ENCODE measurements at regions not wholly inside any gene's neighbourhood (a gene's known extent, or its start where the extent isn't known, plus 50 kb on each side); places are given as distances from the start of the nearest gene placed in this dataset.

DNA sequence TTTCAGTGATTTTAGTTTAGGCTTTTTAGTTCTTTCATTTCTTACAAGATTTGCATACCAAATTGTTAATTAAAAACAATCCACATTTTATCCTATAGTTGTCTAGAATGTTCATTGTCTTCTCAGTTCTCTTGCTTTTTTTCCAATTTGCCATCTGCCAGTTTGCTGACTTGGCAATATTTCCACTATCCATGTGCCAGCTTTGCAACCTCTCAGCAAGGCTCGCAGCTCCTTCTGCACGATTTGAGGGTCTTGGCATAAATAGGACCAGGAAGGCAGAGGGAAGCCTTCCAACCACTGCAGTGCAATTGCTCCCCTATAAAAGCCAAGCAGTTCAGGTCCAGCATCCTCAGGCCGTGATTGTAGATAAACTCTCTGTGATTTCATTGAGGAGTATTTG, 306.8 kb upstream of the FMN2 start:
- DNase-seq = no peak

DNA sequence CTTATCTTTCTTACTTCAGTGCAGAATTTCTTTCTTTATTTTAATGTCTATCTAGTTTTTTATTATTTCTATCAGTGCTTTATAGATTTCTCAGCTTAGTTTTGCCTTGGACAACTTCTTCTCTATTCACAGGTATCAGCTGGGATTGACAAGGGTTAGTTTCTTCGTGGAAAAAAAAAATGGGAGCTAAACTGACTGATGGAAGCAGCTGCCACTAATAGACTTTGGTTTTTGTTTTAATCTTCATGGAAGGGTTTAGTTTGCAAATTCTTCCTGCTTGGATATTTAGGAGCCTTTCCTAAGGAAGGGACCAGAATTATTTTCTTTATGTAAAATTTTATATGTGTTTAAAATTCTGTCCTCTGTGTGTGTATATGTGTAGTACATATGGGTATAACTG, 306.1 kb upstream of the FMN2 start:
- DNase-seq = no peak

DNA sequence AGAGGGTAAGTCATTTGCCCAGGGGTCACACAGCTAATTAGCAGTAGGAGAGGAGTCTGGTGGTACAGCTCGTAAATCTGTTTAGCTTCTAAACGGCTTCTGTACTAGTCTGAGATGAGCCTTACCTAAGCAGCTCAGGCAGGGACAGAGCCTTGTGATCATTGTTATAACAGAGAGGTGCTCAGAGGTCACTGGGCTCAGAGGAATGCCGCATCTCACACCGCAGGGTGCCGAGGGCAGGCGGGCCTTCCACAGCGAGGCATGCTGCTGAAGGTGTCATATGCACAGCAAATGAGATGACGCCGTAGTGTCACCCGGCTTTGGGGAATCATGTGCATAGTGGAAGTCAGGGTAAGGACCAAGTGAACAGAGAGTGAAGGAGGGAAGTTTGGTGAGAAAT, 305.2 kb upstream of the FMN2 start:
- DNase-seq = no peak

DNA sequence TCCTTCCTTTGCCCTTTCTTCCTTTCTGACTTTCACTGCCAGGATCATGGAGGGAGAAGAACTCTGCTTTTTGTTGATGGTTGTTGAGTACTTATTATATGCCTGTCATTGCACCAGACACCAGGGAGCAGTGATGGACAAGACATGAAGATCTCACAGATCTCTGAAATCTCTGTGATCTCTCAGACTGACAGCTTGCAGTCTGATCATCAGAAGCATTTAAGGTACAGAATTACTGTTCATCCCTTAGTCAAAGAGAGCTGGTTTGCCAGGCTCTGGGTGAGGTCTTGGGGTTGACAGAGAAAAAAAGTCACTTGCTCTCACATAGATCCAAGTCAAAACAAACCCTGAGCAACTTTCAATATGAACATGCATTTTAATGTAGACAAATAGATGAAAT, 299.5 kb upstream of the FMN2 start:
- no peak for DNase-seq

DNA sequence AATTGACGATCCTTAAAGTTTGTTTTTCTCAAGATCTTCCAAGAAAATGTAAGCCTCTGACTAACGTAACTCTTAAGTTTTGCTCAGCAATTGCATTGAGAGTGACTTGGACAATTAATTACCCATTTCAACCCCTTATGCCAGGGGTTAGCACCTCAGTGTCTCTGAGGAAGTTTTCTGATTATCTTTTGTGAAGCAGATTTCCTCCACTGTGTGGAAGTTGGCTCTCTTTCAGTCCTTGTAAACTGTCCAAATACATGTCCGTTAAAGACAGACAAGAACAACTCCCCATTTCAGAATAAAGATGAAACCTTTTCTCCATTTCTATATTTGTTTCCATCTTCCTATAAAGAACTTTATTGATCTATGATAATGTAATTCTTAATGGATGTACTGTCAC, 296.4 kb upstream of the FMN2 start:
- no peak for DNase-seq

DNA sequence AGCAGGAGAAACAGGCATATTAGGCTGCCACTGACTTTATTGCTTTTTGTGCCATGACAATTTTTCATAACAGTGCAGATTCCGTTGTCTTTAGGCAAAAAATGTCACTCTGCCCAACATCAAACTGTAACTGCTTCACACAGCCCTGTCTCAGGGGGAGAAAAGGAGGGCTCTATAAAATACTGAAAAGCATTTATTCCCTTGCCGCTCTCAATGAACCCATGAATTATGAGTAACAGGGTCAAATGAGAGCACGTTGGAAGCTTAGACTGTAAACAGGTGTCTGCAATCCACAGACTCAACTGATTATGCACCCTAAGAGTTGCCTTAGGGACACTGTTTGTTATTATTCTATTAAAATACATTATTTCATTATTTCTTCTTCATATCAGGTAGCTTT, 292.1 kb upstream of the FMN2 start:
- DNase-seq = no peak

DNA sequence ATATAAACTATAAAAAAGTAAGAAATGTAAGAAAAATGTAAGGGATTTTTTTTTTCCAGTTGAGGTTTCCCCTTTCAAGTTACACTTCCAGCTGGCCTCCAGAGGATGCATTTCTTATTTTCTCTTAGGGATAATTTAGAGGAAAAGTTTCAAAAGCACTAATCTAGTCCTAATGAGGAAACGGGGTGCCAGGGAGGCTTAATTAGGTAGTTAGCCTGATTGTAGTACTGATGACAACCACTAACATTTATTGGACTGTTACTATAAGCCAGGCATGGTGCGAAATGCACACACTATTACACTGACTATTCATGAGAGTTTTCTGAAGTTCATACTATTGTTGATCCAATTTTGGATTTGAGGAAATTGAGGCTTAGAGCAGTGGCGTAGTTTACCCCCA, 290.8 kb upstream of the FMN2 start:
- no peak for DNase-seq

DNA sequence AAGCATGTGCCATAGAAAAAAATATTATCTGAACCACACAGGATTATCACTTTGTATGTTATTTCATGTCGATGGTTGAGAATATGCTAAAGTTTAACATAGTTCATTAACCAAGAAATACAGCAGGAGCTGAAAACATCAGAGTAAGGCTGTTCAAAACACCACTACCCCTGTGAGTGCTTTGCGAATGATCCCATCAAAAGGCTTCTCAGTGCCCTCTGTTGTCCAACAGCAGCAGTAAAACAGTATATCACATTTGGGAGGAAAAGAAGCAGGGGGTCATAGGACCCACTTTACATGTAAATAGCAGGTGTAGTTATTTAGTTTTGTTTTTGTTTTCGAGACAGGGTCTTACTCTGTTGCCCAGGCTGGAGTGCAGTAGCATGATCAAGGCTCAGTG, 289.4 kb upstream of the FMN2 start:
- DNase-seq = no peak

DNA sequence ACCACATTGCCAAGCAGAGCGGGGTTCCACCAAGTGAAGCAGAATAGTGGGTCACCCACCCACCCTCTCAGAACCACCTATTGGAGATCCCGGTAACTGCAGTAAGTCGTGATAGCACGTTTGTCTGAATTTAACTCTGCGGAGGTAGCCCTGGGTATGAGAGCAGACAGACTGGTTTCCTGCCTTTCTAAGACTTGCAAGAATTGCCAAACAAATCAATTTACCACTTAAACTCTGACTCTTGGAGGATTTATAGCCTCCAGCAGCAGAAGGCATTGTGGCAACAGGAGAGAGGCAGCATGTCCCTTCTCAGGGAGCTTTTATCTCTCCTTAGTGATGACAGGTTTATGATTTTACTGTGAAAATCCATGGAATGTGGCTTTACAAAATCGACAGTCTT, 287.9 kb upstream of the FMN2 start:
- DNase-seq = no peak

DNA sequence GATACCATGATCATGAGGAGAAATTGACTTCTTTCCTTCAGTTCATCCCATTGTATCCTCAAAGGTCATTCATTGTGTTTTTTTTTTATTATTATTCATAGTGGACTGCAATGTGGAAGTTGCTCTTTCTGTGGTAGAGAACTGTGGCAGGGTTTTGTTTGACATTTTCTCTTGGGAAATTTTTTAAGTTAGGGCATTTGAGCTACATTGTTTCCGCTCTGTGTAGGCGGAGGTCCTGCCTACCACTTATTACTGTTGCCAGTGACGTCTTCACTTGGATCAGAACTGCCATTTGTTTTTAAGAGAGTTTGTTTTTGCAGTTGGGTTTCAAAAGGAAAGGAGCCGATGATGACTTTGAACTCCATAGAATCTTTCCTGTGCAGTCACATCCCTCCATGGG, 287.4 kb upstream of the FMN2 start:
- no peak for DNase-seq

DNA sequence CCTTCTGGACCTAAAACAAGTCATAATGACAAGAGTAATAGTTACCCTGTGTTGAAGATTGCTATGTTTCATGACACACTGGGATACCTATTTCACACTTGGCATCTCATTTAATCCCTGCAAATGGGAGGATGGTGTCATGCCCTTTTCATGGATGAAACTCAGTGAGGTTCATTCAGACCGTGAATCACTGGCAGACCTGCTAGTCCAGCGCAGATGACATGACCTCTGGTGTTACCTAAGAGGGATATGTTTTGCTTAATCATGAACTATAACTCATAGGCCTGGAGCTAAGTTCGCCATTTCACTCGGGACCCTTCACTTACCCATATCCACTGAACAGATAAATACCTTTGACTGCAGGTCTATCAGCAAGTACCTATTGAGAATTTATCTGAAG, 286.6 kb upstream of the FMN2 start:
- DNase-seq = no peak

DNA sequence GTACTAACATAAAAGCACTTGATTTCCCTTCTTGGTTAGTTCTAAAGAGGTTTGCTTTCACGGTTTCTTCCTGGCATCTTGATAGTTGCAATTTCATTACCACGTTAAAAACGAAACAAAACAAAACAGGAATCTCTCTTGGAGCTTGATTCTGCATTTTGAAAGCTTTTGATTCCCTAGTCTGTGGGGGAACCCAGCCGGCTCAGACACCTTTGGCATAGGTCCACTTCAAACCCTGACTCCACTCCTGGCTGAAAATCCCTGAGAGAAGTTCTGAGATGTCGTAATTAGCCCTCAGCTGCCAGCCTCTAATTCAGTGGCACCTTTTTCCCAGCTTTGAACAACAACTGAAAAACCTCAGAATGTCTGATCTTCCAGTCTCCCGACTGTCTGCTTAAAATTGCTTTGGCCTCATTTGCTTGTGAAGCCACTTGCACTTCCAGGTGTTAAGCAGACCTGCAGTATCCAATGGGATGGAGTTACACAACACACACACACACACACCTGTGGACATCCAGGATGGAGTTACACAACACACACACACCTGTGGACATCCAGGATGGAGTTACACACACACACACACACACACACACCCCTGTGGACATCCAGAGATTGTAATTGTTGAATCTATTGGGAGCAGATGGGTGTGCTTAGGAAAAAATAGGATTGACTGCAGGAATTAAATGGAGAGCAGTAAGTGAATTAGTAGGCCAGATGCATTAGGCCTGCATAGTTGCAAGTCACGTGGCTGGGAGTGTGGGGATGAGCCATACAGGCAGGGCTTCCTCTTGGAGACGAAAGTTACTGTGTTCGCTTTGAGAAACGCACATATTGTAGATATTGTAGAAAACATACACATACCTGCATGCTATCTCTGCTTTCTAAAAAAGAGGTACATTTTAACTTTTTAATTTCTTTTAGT, 285.6 kb upstream of the FMN2 start:
- DNase-seq = peak in 1 of 56 donors; percentile 9

DNA sequence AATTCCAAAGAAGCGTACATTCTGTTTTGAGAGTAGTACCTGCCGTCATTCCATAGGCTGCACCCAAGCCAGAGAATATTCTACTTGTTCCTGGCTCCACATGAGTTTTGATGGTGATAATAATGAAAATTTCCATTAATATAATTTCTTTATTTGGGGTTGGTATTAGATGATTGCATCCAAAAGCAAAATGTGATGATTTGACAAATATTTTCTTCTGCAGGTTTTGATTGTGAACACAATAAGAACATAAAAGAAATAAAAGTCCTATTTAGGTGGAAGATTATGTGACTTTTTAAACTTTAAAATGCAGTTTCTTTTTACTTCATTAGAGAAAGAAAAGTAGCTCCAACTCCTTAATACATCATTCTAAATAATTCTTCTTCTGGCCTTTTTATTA, 284.8 kb upstream of the FMN2 start:
- no peak for DNase-seq

DNA sequence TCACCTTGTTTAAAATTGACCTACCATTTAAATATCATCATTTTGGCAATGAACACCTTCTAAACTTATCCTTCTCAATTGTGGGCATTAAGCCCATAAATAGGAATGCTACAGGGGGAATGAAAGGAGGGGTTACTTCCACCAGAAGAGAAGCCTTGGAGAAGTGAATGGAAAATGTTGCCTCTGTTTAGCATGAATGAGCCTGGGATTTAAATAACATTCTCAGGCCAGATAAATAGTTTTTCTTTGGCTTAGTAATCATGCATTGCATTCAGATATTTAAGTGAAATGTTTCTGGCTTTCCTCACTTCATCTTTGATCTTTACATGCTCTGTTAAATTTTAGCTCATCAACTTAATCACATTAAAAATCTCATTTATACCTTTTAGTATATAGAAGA, 284.3 kb upstream of the FMN2 start:
- DNase-seq = no peak

DNA sequence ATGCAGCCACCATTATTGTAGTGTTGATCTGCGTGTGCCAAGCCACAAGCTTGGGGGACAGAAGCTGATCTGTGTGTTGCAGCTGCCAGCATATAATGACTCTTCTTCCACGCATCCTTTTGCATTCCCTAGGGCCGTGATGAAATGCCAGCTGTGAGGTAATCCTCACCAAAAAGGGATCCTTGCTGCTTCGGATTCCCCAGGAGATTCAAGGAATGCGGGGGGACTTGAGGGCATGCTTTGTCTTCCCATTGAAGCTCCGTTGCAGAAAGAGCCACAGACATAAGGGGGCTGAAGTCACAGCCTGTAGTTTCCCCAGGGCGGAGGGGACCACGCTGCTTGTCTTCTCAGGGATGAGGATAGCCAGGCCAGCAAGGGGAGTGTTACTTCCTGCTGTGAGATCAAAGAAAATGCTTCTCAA, 281.6 kb upstream of the FMN2 start:
- DNase-seq = no peak

DNA sequence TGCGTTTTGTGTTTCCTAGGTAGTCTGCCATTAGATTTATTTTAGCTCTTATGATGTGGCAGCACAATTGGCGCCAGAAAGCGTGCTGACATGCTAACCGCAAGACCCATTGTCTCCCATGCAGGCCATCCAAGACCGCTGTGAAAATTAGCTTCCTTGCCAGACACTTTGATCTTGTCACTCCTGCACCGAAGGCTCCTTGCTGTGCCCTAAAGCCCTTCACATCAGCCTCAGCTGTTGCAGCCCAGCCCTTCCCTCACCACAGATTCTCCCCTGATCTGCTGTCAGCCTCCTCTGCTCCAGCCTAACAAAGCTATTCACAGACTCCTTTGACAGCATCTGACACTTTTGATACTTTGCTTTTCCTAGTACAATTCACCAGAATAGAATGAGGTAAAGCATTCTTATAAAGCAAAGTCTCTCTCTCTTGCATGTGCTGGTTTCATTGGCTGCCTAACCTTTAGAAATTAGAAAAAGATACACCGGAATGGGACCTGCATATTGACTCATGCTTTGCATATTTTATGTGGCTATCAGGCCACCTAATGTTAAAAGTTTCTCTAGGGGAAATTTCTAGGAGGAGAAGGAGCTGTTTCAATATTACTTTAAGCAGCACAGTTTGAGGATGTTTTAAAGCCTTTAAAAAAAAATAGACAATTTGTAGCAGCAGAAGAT, 280.3 kb upstream of the FMN2 start:
- DNase-seq = no peak

DNA sequence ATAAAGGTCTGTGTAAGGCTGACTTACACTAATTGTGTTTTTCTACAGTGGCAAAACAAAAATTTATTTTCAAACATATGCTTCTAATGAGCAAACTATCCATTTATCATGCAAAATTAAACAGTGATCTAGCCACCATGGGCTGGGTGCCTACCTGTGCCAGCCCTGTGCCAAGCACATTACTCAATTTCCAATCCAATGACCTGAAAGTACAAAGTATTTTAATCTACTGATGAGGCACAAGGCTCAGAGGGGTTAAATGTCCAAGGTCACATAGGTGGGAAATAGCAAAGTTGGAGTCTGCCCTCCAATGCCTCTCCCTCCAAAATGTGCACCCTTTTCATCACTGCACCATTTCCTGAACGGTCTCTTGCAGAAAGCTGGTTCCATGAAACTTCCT, 279.1 kb upstream of the FMN2 start:
- DNase-seq = no peak

DNA sequence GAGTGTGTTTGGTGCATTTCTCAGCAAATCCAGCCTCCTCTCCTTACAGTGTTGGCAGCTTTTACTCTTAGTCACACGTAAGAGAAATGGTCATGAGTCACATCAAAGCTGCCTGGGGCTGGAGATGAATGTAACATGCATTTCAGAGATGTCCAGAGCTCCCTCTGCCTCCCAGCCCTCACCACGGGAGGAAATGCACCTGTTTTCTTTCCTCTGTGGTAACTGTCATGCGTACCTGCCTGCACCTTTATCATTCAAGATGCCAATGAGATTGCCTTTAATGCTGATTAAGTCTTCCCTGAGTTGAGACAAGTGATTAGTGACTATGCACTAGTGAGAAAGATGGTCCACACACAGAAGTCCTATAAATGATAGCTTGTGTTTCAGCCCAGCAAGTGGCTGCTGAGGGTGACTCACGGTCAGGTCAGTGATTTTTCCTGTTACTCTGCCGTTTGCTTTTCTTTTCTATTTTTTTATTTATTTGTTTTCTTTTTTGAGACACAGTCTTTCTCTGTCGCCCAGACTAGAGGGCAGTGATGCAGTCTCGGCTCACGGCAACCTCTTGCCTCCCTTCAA, 277.3 kb upstream of the FMN2 start:
- DNase-seq = peak in 6 of 56 donors; percentile 8 to 43 (median 18)

DNA sequence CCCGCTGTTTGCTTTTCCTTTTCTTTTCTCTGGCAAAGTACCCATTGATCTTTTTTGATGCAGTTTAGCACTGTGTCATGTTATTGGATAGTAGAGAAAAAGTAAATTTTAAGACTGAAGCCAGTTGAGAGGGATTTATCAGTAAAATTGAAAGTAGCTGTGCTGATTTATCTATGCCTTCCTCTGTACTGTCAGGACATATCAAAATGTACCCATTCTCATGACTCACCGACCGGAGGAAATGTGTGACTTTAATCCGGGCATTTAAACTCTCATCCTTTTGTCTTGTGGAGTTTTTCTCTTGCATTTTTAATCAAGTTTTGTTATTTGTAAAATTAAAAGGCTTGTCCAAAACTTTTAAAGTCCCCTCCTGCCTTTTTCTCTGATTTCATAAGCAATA, 276.6 kb upstream of the FMN2 start:
- no peak for DNase-seq

DNA sequence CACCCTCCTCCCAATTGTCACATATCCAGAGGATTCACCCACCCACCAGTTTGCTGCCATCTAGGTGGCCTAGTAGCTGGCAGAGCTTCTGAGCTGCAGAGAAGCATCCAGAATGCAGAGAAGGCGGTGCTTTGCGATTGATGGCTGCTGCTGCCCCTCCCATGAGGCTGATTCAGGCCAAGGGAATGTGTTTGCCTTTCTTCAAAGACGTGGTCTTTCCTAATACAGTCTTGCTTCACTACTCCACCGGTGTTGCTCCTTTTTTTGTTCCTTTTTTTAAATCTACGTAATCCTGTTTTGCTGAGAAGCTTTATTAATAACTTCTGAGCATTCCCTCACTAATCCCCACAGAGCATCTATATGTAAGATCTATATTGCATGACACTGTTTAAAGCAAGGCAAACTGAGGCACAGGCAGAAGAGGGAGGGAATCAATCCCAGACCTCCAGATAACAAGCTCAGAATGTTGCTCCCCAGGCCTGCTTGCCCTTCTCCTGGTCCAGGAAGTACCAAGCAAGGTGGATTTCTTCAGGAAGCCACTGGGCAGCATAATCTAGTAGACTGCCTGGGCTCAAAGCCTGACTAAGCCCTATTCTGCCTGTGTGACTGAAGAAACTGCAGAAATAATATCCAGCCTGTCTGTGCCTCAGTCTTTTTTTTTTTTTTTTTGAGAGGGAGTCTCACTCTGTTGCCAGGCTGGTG, 275.5 kb upstream of the FMN2 start:
- peak in 3 of 56 donors; percentile 3 to 14 (median 6) for DNase-seq

DNA sequence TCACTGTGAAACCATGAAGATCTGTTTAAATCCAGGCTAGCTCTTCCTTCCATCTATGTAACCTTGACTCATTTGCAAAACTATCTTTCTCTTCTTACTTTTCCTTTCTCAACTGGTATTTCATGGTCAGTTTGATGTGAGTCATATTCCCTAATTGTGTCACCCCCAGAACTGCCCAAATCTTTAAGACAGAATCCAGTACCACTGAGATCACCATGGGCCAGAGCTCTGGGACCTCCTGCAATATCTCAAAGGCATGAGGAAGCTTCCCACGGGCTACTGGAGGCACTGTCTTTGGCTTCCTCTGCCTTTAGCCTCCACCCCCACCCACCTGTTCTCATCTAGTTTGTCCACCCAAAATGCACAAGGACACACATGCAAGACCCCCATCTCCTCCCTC, 274.4 kb upstream of the FMN2 start:
- DNase-seq = no peak

DNA sequence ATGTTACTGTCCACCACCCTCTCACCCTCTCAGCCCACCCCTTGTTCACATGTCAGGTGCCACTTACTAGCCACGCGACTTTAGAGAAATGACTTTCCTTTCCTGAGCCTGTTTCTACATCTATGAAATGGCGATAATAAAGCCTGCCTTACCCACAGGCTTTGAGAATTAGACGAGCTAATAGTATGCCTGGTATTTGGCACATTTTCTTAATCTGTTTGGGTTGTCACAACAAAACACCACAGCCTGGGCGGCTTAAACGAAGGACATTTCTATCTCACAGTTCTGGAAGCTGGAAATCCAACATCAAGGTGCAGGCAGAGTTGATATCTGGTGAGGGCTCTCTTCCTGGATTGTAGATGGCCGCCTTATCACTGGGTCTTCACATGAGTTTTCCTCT, 273.9 kb upstream of the FMN2 start:
- DNase-seq = no peak

Measured in amygdala (tissue), 56 donors.